B cell (primary cell): ENCODE measurements at regions not wholly inside any gene's neighbourhood (a gene's known extent, or its start where the extent isn't known, plus 50 kb on each side); places are given as distances from the start of the nearest gene placed in this dataset.

Experiments
- CTCF ChIP-seq: fragments of 200-600 bp; IDR thresholded peaks from one replicate; pipeline ENCODE4 v1.8.0; 2022; ENCODE audit warnings: antibody characterized with exemption, mild to moderate bottlenecking
- EZH2 ChIP-seq: IDR thresholded peaks from 2 replicates; pipeline ENCODE4 v1.6.1; 2012; ENCODE audit warnings: borderline replicate concordance, low read depth, mild to moderate bottlenecking, moderate library complexity, low read length; ENCODE audit not compliant: insufficient read depth, poor library complexity, severe bottlenecking

DNA sequence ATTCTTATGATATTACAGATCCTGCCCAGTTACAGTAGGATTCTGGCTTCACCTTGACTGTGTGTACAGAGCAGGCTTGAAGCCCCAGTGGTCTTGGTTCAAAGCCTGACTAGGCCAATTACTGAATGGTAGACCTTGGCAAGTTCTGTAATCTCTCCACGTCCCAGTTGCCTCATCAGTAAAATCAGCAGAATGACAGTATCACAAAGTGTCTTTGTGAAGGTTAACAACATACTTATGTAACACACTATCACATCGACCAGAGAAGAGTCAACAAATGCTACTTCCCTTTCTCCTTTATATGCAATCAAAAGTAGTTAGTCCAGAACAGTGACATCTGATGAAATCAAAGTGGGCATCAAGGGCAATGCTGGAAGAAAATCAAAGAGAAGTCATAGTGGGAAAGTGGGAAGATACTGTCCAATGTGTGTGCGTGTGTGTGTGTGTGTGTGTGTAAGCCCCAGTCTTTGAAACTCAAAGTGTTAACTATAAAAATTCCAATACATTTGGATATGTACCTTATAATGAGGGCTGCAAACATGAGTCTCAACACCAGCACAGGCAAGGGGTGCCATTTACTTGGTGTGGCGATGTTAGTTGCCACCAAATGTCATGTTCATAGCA lies 93.5 kb upstream of the EGFLAM start:
- TF ChIP-seq CTCF (no peak), EZH2 (no peak)
